Activated CD8-positive, alpha-beta memory T cell treated with anti-CD3 and anti-CD28 coated beads for 24 hours (primary cell): ENCODE measurements at regions not wholly inside any gene's neighbourhood (a gene's known extent, or its start where the extent isn't known, plus 50 kb on each side); places are given as distances from the start of the nearest gene placed in this dataset.

Experiments used
- DNase-seq: peaks from one replicate; pipeline ENCODE4 v3.0.0-alpha.2; 2020

GRCh38 chr2:239500574-239501550 lies 100.0 kb upstream of the HDAC4 start:
- DNase-seq: no peak

- DNase-seq: no peak
Observed at GRCh38 chr2:239499726-239500573, 99.1 kb upstream of the HDAC4 start.

GRCh38 chr2:239498981-239499634 lies 98.3 kb upstream of the HDAC4 start:
- DNase-seq: no peak

GRCh38 chr2:239498576-239498975 lies 97.8 kb upstream of the HDAC4 start:
- DNase-seq: no peak

GRCh38 chr2:239496700-239497099 lies 95.9 kb upstream of the HDAC4 start:
- DNase-seq: no peak

- no peak for DNase-seq
Observed at GRCh38 chr2:239495791-239496233, 95.0 kb upstream of the HDAC4 start.

- no peak for DNase-seq
Observed at GRCh38 chr2:239495175-239495574, 94.4 kb upstream of the HDAC4 start.

- DNase-seq: no peak
Observed at GRCh38 chr2:239494578-239494977, 93.8 kb upstream of the HDAC4 start.

- no peak for DNase-seq
Observed at GRCh38 chr2:239489481-239489880, 88.7 kb upstream of the HDAC4 start.

- DNase-seq: no peak
Observed at GRCh38 chr2:239488125-239488524, 87.3 kb upstream of the HDAC4 start.

GRCh38 chr2:239487272-239487671 lies 86.5 kb upstream of the HDAC4 start:
- DNase-seq: no peak

- no peak for DNase-seq
Observed at GRCh38 chr2:239485622-239486021, 84.8 kb upstream of the HDAC4 start.

- DNase-seq: no peak
Observed at GRCh38 chr2:239484571-239485355, 83.9 kb upstream of the HDAC4 start.

- no peak for DNase-seq
Observed at GRCh38 chr2:239482778-239483712, 82.2 kb upstream of the HDAC4 start.

GRCh38 chr2:239479471-239479870 lies 78.7 kb upstream of the HDAC4 start:
- DNase-seq: no peak

- DNase-seq: no peak
Observed at GRCh38 chr2:239477591-239477990, 76.8 kb upstream of the HDAC4 start.

- no peak for DNase-seq
Observed at GRCh38 chr2:239476757-239477585, 76.2 kb upstream of the HDAC4 start.

- DNase-seq: no peak
Observed at GRCh38 chr2:239476029-239476756, 75.4 kb upstream of the HDAC4 start.
